HG02840 (cell line): ENCODE measurements at regions not wholly inside any gene's neighbourhood (a gene's known extent, or its start where the extent isn't known, plus 50 kb on each side); places are given as distances from the start of the nearest gene placed in this dataset.
A peak's percentile ranks its signal among the peaks of the same experiment; 100 is the strongest.

Experiments
- ATAC-seq: cut with Tn5 transposase; IDR thresholded peaks from one replicate; pipeline ENCODE4 v1.9.1; 2021; ENCODE audit warnings: mild to moderate bottlenecking, moderate library complexity, moderate number of reproducible peaks; ENCODE audit not compliant: unreplicated experiment, low FRiP score

DNA sequence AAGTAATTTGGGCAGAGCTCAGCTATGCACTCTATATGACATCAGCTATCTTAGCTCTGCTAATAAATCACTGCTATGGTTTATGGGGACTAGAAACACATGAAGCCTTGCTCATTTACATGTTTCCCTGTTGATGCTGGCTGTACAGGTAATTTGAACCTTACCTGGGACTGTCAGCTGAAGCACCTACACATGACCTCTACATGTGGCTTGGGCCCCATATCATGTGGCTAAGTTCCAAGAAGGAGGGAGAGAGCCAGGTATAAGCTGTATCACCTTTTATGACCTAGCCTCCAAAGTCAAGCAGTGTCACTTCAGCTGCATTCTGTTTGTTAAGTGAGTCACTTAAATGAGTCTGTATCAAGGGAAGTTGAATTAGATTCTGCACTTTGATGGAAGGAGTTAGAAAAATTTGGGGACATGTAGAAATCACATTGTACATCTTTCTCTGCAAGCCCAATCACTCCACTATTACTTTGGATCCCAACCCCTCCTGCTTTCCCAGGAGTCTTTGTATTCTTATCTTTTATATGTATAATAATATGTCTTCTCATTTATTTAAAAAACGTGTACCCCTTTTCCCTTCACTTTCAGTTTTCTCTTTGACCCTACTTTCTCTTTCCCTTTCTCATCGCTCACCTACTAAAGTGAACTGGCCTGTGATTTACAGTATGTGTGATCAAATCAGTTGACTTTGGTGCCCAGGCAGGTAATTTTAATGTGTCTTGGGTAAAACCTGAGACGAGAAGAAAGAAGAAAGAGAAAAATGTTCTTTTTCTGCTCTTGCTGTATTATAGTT, 53.4 kb upstream of the PRKACB start:
- ATAC-seq = no peak

DNA sequence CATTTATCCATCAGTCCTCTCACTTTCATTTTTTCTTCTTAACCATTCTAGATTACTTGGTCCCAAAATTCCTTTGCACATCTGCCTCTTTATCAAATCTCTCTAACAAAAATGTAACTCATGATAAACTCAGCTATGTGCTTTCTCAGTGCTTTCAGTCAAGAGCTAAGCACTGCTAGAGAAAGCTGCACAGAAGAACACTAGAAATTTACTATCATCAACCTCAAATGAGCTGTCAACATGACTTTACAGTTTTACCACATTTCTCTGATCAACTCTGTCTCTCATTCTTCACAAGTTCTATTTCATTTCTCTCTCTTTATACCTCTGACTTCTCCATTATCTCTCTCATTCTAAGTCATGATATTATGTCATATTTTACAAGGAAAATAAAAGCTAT, 54.2 kb upstream of the PRKACB start:
- ATAC-seq = no peak

DNA sequence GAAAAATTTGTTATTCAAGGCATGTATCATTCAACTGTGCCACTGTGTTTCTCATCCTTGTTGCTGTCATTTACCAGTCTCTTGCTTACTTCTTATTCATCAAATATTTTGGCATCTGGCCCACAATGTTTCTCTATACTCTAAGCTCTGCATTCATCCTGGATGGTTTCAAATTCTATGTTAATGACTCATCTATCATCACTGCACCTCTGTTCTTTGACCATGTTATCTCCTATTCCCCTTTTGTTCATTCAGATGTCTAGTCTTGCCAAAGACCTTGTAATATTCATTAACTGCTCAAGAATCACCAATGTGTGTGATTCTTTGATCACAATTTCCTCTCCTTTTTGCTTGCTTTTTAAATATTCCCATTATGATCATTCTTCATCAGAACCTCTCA, 54.6 kb upstream of the PRKACB start:
- no peak for ATAC-seq

DNA sequence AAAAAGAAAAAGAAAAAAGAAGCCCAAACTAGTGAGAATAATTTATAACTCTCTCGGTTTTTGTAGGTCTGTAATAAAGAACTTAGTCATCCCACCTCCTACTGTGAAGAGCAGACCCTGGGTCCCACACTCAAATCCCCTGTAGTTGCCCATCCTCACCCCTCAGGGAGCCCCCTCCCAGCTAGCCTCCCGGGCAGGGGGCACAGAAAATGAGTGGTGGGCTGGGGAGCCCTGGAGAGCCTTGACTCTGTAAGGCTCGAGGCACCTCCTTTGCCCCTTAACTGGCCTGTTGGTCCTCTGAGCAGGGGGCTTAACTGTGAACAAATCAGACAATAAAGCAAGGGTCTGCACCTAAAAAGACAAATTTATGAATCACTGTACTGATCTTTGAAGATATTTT, 57.5 kb upstream of the PRKACB start:
- no peak for ATAC-seq

DNA sequence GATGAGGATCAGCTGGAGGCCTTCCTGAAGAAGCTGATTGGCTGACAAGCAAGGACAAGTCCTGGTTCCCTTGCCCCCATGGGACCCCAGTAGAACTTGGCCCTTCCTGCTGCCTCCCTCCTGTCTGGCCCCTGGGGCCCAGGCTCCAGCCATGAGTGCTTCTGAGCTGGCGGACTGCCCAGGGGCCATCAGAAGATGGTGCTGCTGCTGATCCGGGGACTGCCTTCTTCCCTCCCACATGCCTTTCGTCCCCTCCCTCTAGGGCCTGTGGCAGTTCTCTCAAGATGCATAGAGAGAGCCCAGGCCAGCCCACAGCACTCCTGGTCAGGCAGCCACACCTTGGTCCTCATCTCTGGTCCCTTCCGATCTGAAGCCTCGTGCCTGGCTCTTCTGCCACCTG, 57.9 kb upstream of the PRKACB start:
- ATAC-seq = no peak

DNA sequence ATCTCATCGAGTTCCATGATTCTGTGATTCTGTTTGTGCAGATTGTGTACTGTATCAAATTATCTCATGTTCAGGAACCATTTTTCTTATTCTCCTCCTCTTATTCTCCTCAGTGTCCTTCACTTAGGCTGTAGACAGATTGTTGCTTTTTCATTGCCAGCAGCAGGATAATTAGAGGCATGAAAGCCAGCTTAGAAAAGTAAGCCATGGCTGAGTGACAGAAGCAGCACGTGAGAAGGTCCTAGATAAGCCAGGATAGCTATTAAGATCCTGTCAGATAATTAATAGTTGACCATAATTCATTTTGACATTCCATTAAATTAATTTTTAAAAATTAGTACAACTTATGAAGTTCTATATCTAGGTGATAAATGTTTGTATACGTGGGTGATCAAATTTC, 60.8 kb upstream of the PRKACB start:
- no peak for ATAC-seq

DNA sequence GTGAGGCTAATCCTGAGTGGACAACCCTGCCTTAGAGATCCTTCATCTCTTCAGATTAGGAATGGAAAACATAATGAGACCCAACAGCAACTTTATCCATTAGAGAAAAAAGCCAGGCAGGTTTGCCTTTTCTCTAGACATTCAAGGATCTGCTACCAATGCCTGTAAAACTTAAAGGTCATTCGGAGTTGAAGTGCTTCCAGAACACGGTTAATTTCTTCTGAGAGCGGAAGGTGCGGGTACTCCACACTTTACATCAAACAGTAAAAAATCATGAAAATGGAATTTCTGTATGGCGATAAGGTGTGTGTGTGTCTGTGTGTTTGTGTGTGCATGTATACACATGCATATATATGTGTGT, 65.2 kb upstream of the PRKACB start:
- ATAC-seq = no peak

DNA sequence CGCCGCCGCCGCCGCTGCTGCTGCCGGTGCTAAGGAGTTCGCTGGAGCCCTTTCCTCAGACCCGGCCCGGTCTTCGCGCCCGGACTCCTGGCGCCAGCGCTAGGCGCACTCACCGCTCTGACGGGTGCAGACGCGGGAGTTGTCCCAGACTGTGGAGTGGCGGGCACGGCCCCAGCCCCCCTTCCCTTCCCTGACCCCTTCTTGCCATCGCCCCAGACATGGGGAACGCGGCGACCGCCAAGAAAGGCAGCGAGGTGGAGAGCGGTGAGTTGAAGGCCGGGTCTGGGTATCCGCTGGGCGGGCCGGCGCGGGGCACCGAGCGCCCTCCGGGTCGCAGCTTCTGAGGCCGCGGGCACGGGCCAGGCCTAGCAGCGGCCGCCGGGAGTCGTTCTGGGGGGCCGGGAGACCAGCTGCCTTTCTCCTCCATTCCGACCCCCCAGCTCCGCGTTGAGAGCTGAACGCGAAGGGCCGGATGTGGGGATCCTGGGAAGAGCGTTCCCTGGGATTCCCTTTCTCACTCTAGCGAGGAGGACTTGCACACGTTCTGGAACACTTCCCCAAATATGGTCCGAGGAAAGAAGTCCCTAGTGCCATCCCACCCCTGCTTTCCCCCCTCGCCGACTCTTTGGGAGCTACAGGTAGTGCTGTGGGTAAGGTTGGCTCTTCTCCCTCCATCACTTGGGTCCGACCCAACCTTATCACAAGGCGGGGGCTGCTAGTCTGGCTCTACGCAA, 65.8 kb upstream of the PRKACB start:
- ATAC-seq = peak; percentile 40

DNA sequence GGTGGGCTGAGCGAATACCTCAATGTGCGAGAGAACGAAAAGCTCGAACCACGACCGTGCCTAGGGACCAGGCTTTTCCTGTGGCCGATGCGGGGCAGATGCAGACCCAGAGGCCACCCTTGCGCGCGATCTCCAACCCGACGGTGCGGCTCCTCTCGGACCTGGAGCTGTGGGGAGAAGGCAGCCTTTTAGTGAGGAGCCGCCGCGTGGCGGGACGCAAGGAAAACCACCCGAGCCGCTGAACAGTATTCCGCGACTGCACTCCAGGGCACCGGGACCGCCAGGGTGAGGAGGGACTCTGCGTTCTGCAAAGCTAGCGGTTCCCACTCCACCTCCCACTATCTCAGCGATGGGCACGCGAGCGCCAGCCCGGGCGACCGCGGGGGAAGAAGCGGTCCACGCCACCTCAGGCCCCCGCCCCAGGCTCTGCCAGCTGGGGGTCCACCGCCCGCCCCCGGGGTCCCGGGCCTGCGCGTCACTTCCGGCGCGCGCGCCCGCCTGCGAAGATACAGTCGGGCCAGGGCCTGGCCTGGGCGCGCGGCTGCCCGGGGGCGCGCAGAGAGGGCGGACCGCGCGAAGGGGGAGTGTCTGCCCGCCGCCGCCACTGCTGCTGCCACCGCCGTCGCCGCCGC, 66.5 kb upstream of the PRKACB start:
- peak; percentile 87 for ATAC-seq

DNA sequence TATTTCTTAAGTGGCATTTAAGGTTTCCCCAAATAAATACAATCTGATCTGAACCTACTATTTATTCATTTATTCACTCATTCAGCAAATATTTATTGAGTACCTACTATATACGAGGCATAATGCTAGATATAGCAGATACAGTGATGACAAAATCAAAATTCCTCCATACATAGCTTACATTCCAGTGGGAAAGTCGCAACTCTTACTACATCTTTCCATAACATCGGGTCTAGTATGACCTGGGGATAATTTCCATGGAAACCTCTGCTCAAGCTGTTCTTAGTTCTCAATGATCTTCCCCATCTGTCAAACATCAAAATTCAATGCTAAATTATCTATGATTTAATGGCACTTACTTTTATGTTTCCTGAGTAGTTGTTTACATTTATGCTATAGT, 70.8 kb upstream of the PRKACB start:
- no peak for ATAC-seq

DNA sequence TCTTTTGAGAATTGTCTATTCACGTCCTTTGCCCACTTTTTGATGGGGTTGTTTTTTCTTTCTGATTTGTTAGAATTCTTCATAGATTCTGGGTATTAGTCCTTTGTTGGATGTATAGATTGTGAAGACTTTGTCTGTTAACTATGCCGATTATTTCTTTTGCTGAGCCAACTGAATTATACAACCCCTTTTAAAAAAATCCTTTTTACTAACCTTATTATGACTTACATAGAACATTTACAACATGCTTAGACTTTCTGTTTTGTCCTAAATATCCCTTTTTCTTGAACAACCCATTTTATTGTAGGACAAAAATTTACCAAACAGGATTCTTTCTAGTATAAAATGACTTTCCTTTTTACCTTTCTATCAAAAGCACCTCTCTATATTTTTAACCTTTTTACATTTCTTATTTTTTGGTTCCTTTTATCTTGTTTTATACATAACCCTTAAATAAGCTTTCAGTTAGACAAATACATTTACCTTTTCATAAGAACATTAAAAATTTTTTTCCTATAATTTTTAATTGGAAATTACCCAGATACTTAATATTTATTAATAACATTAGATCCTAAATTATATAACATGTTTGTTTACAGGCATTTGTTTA, 70.4 kb upstream of the TTLL7 start:
- no peak for ATAC-seq

DNA sequence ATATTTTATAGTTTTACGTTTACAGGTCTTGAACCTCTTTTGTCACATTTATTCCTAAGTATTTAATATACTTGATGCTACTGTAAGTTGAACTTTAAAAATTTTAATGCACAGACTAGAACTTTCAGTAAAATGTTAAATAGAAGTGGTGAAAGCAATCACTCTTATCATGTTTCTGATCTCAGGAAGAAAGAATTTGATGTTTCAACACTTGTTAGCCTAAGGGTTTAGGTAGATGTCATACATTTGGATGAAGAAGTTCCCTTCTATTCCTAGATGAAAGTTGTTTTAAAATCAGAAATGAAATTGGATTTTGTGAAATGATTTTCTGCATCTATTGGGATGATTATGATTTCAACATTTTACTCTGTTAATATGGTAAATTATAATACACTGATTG, 63.6 kb upstream of the TTLL7 start:
- no peak for ATAC-seq

DNA sequence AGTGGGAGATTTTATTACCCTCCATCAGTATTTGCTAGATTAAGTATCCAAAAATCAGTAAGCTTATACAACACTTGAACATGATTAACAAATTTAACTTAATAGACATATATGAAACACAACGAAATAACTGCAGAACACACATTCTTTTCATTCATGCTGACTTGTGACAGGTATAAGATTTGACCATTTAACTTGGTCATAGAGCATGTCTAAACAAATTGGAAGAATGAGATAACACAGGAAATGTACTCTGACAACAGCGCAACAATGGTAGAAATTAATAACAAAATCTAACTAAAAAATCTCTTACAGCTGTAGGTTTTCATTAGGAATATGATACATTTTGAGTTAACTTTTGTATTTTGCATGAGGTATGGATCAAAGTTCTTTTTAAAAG, 62.4 kb upstream of the TTLL7 start:
- ATAC-seq = no peak

DNA sequence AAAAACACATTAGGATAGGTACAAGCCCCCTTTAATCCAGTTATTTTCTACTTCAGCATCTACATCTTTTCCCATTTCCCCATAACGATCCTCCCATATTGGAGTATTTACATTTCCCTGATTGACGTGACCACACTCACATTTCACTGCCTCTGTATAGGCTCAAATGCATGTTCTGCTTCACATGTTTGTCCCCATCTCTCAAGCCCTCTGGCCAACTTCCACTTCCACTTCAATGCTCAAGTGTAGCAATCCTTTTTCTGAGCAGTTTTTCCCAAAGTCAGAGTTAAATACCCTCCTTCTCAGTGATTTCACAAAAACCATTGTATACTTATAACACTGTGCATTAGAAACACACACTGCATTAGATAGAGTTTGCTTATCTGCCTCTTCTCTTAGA, 61.8 kb upstream of the TTLL7 start:
- no peak for ATAC-seq

DNA sequence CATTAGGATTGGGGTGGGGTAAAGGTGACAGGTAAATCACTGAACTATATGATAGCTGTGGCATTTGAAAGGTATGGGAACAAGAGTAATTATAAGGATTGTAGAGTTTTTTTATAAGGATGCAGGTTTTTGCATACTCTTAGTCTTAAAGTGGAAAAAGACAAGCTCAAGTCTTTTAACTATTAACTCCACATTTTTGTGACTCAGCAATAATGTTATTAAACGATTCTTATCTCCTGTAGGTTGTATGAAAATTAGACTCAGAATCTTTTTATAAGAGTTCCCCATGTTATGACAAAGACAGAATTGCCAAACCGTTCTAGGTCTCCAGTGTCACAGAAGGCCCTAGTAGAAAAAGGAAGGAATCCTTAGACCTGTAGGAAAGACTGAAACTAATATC, 49.9 kb upstream of the TTLL7 start:
- ATAC-seq = no peak
